Kidney (tissue), 13 donors: ENCODE measurements at regions not wholly inside any gene's neighbourhood (a gene's known extent, or its start where the extent isn't known, plus 50 kb on each side); places are given as distances from the start of the nearest gene placed in this dataset.
"Not testable (repeated sequence)": the region's sequence is repeated elsewhere in the genome, so short reads cannot be mapped to it uniquely, and the experiment has no call there.

Experiments
- DNase-seq, 5 donors: peaks; one replicate each; pipeline ENCODE4 v3.0.0-alpha.2; 2013 to 2020
- FAIRE-seq: peaks from 2 replicates; lab custom pipeline; 2012; peaks lifted over from hg19 to GRCh38; lab: Jason Lieb, UNC
- H3K27ac ChIP-seq, 2 donors: one replicate each; pipeline ENCODE4 v1.7.0; 2013; ENCODE audit warnings: low read depth in 2 of 2, low read length in 2 of 2, inconsistent platforms in 1 of 2
- H3K27me3 ChIP-seq: one replicate; pipeline ENCODE4 v1.7.1; 2013; ENCODE audit warnings: low read length, inconsistent platforms; ENCODE audit not compliant: control insufficient read depth, insufficient read depth
- H3K36me3 ChIP-seq, 3 donors: one replicate each; pipeline versions ENCODE4 v1.7.0 to v1.7.1; 2013; ENCODE audit warnings: low read length in 3 of 3, control low read depth in 1 of 3, inconsistent platforms in 1 of 3; ENCODE audit not compliant: insufficient read depth in 3 of 3, control insufficient read depth in 2 of 3
- H3K4me1 ChIP-seq, 3 donors: one replicate each; pipeline versions ENCODE4 v1.7.0 to v1.7.1; 2013; ENCODE audit warnings: low read length in 3 of 3, inconsistent platforms in 1 of 3, low read depth in 1 of 3; ENCODE audit not compliant: control insufficient read depth in 2 of 3, insufficient read depth in 2 of 3
- H3K4me3 ChIP-seq, 3 donors: one replicate each; pipeline versions ENCODE4 v1.7.0 to v1.8.1; 2013; ENCODE audit warnings: low read length in 3 of 3, control low read depth in 1 of 3, inconsistent platforms in 1 of 3
- H3K9ac ChIP-seq, 3 donors: one replicate each; pipeline versions ENCODE4 v1.7.0 to v1.7.1; 2013; ENCODE audit warnings: low read length in 3 of 3, control low read depth in 1 of 3, inconsistent platforms in 1 of 3
- H3K9me3 ChIP-seq, 3 donors: one replicate each; pipeline versions ENCODE4 v1.7.0 to v1.7.1; 2013; ENCODE audit warnings: low read length in 3 of 3, control low read depth in 1 of 3, inconsistent platforms in 1 of 3; ENCODE audit not compliant: control insufficient read depth in 2 of 3, insufficient read depth in 1 of 3
- CTCF ChIP-seq: IDR thresholded peaks from 3 replicates; pipeline ENCODE4 v1.5.1; 2012; ENCODE audit warnings: mild to moderate bottlenecking, moderate library complexity, borderline replicate concordance; ENCODE audit not compliant: insufficient read depth; ENCODE audit errors: extremely low read depth
- intact Hi-C: fragments of 100-400 bp; cut with DNase I; formaldehyde crosslinking; loops from one replicate; pipeline ENCODE4 v1.11.1; 2022
- donor health status: control.
- donor health status: control.
- donor health status: control.
- donor health status: control.
- donor health status: control.
- donor health status: DM: yes; HTN: yes; CAD: no.
- donor health status: Normal renal cell carcinoma (clear cell type).

- Histone ChIP-seq H3K4me3 (no peak overlapping the region), H3K36me3 (no peaks in the 10 kb centered on the region), H3K9me3 (no peaks in the 10 kb centered on the region), H3K27ac (no peak overlapping the region), H3K4me1 (no peaks in the 10 kb centered on the region), H3K9ac (no peak overlapping the region), H3K27me3 (no peaks in the 10 kb centered on the region)
- intact Hi-C loops, result no loop called here
- DNase-seq (no peak), FAIRE-seq (no peak)
- TF ChIP-seq CTCF, result no peak
These were observed 73.8 kb downstream of the TTC6 start for GRCh38 chr14:37669242-37669641.

GRCh38 chr14:37673439-37673838, 78.0 kb downstream of the TTC6 start:
- DNase-seq, result no peak
- intact Hi-C loops, result no loop called here
- no peaks in the 10 kb centered on the region for H3K9me3 ChIP-seq
- H3K36me3 ChIP-seq, result no peaks in the 10 kb centered on the region
- FAIRE-seq, result no peak
- no peak overlapping the region for H3K27ac ChIP-seq
- no peak overlapping the region for H3K4me3 ChIP-seq
- H3K9ac ChIP-seq, result no peak overlapping the region
- H3K27me3 ChIP-seq, result no peaks in the 10 kb centered on the region
- H3K4me1 ChIP-seq, result no peaks in the 10 kb centered on the region
- no peak for TF ChIP-seq CTCF

- no peak for FAIRE-seq
- Histone ChIP-seq H3K9ac (no peak overlapping the region), H3K36me3 (no peaks in the 10 kb centered on the region), H3K9me3 (no peaks in the 10 kb centered on the region), H3K4me1 (no peaks in the 10 kb centered on the region), H3K4me3 (no peak overlapping the region), H3K27ac (no peak overlapping the region), H3K27me3 (no peaks in the 10 kb centered on the region)
- no peak for TF ChIP-seq CTCF
- intact Hi-C loops, result no loop called here
- no peak for DNase-seq
These were observed 83.5 kb downstream of the TTC6 start for GRCh38 chr14:37678916-37679315.

- DNase-seq (no peak), FAIRE-seq (no peak)
- TF ChIP-seq CTCF, result no peak
- H3K27me3 ChIP-seq, result no peaks in the 10 kb centered on the region
- no peak overlapping the region for H3K4me3 ChIP-seq
- H3K9me3 ChIP-seq, result no peaks in the 10 kb centered on the region
- H3K4me1 ChIP-seq, result no peaks in the 10 kb centered on the region
- no peak overlapping the region for H3K9ac ChIP-seq
- no peaks in the 10 kb centered on the region for H3K36me3 ChIP-seq
- intact Hi-C loops, result no loop called here
- H3K27ac ChIP-seq, result no peak overlapping the region
These were observed 86.1 kb downstream of the TTC6 start for GRCh38 chr14:37681486-37681885.

GRCh38 chr14:37692680-37693079, 97.3 kb downstream of the TTC6 start:
- H3K27me3 ChIP-seq, H3K27ac ChIP-seq, intact Hi-C loops, FAIRE-seq, H3K9me3 ChIP-seq, H3K4me1 ChIP-seq, H3K36me3 ChIP-seq, H3K4me3 ChIP-seq, DNase-seq, H3K9ac ChIP-seq: not testable (repeated sequence)

GRCh38 chr14:37693420-37693819, 98.0 kb downstream of the TTC6 start:
- FAIRE-seq, H3K4me3 ChIP-seq: not testable (repeated sequence)

More at GRCh38 chr14:37693420-37693819, 98.0 kb downstream of the TTC6 start:
- H3K4me1 ChIP-seq, H3K9me3 ChIP-seq, H3K36me3 ChIP-seq, DNase-seq, H3K27ac ChIP-seq, intact Hi-C loops, H3K9ac ChIP-seq, H3K27me3 ChIP-seq: not testable (repeated sequence)
